ENCODE measurements at regions not wholly inside any gene's neighbourhood (a gene's known extent, or its start where the extent isn't known, plus 50 kb on each side); places are given as distances from the start of the nearest gene placed in this dataset.

- Mint-ChIP-seq H3K36me3 (ENCODE audit: unreplicated experiment) (peaks cover 16% of the 10 kb centered on the region), H3K4me3 (ENCODE audit: unreplicated experiment) (no peak overlapping the region), H3K27ac (ENCODE audit: unreplicated experiment) (no peak overlapping the region), H3K9me3 (ENCODE audit: unreplicated experiment) (peaks cover 17% of the 10 kb centered on the region), H3K4me1 (ENCODE audit: unreplicated experiment) (peaks cover 15% of the 10 kb centered on the region), H3K27me3 (ENCODE audit: unreplicated experiment) (no peaks in the 10 kb centered on the region)
- TF ChIP-seq CTCF (IDR thresholded peaks at IDR 0.05): no peak
- DNase-seq (ENCODE audit: extremely low spot score, unreplicated experiment): no peak
Observed at GRCh38 chr17:72416054-72416675, 295.3 kb downstream of the SOX9 start.

- peaks cover 22% of the 10 kb centered on the region for H3K4me1 Mint-ChIP-seq (ENCODE audit: unreplicated experiment)
- H3K27me3 Mint-ChIP-seq (ENCODE audit: unreplicated experiment): no peaks in the 10 kb centered on the region
- no peak overlapping the region for H3K4me3 Mint-ChIP-seq (ENCODE audit: unreplicated experiment)
- H3K27ac Mint-ChIP-seq (ENCODE audit: unreplicated experiment): no peak overlapping the region
- peaks cover 17% of the 10 kb centered on the region for H3K9me3 Mint-ChIP-seq (ENCODE audit: unreplicated experiment)
- TF ChIP-seq CTCF (IDR thresholded peaks at IDR 0.05): no peak
- DNase-seq (ENCODE audit: extremely low spot score, unreplicated experiment): no peak
- H3K36me3 Mint-ChIP-seq (ENCODE audit: unreplicated experiment): peaks cover 16% of the 10 kb centered on the region
Observed at GRCh38 chr17:72416905-72417304, 296.1 kb downstream of the SOX9 start.

- peaks cover 26% of the 10 kb centered on the region for H3K4me1 Mint-ChIP-seq (ENCODE audit: unreplicated experiment)
- H3K27me3 Mint-ChIP-seq (ENCODE audit: unreplicated experiment): no peaks in the 10 kb centered on the region
- no peak for DNase-seq (ENCODE audit: extremely low spot score, unreplicated experiment)
- peaks cover 16% of the 10 kb centered on the region for H3K36me3 Mint-ChIP-seq (ENCODE audit: unreplicated experiment)
- H3K9me3 Mint-ChIP-seq (ENCODE audit: unreplicated experiment): peaks cover 17% of the 10 kb centered on the region
- H3K4me3 Mint-ChIP-seq (ENCODE audit: unreplicated experiment): no peak overlapping the region
- no peak overlapping the region for H3K27ac Mint-ChIP-seq (ENCODE audit: unreplicated experiment)
- TF ChIP-seq CTCF (IDR thresholded peaks at IDR 0.05): no peak
Observed at GRCh38 chr17:72417627-72418026, 296.8 kb downstream of the SOX9 start.

GRCh38 chr17:72419866-72420774 lies 299.3 kb downstream of the SOX9 start:
- TF ChIP-seq CTCF (IDR thresholded peaks at IDR 0.05): no peak
- Mint-ChIP-seq H3K27ac (ENCODE audit: unreplicated experiment) (peak overlapping the region; percentile 81), H3K27me3 (ENCODE audit: unreplicated experiment) (no peaks in the 10 kb centered on the region), H3K4me1 (ENCODE audit: unreplicated experiment) (peaks cover 34% of the 10 kb centered on the region), H3K4me3 (ENCODE audit: unreplicated experiment) (no peak overlapping the region), H3K9me3 (ENCODE audit: unreplicated experiment) (peaks cover 17% of the 10 kb centered on the region), H3K36me3 (ENCODE audit: unreplicated experiment) (peaks cover 14% of the 10 kb centered on the region)
- DNase-seq (ENCODE audit: extremely low spot score, unreplicated experiment): no peak

- H3K27ac Mint-ChIP-seq (ENCODE audit: unreplicated experiment): peak overlapping the region; percentile 81
- H3K36me3 Mint-ChIP-seq (ENCODE audit: unreplicated experiment): peaks cover 14% of the 10 kb centered on the region
- H3K9me3 Mint-ChIP-seq (ENCODE audit: unreplicated experiment): peaks cover 17% of the 10 kb centered on the region
- no peak overlapping the region for H3K4me3 Mint-ChIP-seq (ENCODE audit: unreplicated experiment)
- TF ChIP-seq CTCF (IDR thresholded peaks at IDR 0.05): no peak
- H3K4me1 Mint-ChIP-seq (ENCODE audit: unreplicated experiment): peaks cover 34% of the 10 kb centered on the region
- no peaks in the 10 kb centered on the region for H3K27me3 Mint-ChIP-seq (ENCODE audit: unreplicated experiment)
- no peak for DNase-seq (ENCODE audit: extremely low spot score, unreplicated experiment)
Observed at GRCh38 chr17:72420775-72421127, 299.9 kb downstream of the SOX9 start.
